GM18858 (cell line): ENCODE measurements at regions not wholly inside any gene's neighbourhood (a gene's known extent, or its start where the extent isn't known, plus 50 kb on each side); places are given as distances from the start of the nearest gene placed in this dataset.
"Not testable (repeated sequence)": the region's sequence is repeated elsewhere in the genome, so short reads cannot be mapped to it uniquely, and the experiment has no call there.

Experiments
- ATAC-seq: cut with Tn5 transposase; IDR thresholded peaks from one replicate; pipeline ENCODE4 v1.9.1; 2021; ENCODE audit not compliant: unreplicated experiment

GRCh38 chr3:40878464-40878905, 320.8 kb upstream of the CTNNB1 start:
- ATAC-seq, result no peak

- no peak for ATAC-seq
These were observed 313.9 kb upstream of the CTNNB1 start for GRCh38 chr3:40885430-40885829.

GRCh38 chr3:40886660-40887425, 312.5 kb upstream of the CTNNB1 start:
- ATAC-seq, result no peak

- no peak for ATAC-seq
These were observed 308.1 kb upstream of the CTNNB1 start for GRCh38 chr3:40891186-40891585.

- no peak for ATAC-seq
These were observed 304.2 kb upstream of the CTNNB1 start for GRCh38 chr3:40895109-40895508.

- ATAC-seq, result no peak
These were observed 300.0 kb upstream of the CTNNB1 start for GRCh38 chr3:40899286-40899712.

- ATAC-seq, result no peak
These were observed 298.0 kb upstream of the CTNNB1 start for GRCh38 chr3:40901298-40901697.

- ATAC-seq, result no peak
These were observed 297.5 kb upstream of the CTNNB1 start for GRCh38 chr3:40901796-40902195.

GRCh38 chr3:40907907-40908465, 291.3 kb upstream of the CTNNB1 start:
- not testable (repeated sequence) for ATAC-seq

- no peak for ATAC-seq
These were observed 290.7 kb upstream of the CTNNB1 start for GRCh38 chr3:40908612-40909011.

GRCh38 chr3:40911264-40911663, 288.0 kb upstream of the CTNNB1 start:
- no peak for ATAC-seq

- no peak for ATAC-seq
These were observed 287.4 kb upstream of the CTNNB1 start for GRCh38 chr3:40911928-40912327.

- ATAC-seq, result no peak
These were observed 286.8 kb upstream of the CTNNB1 start for GRCh38 chr3:40912461-40912860.

- ATAC-seq, result no peak
These were observed 286.1 kb upstream of the CTNNB1 start for GRCh38 chr3:40913192-40913591.

GRCh38 chr3:40913641-40914040, 285.7 kb upstream of the CTNNB1 start:
- ATAC-seq, result no peak

- ATAC-seq, result no peak
These were observed 284.8 kb upstream of the CTNNB1 start for GRCh38 chr3:40914475-40914874.

GRCh38 chr3:40915346-40915865, 283.9 kb upstream of the CTNNB1 start:
- no peak for ATAC-seq

GRCh38 chr3:40920041-40920440, 279.3 kb upstream of the CTNNB1 start:
- no peak for ATAC-seq

- no peak for ATAC-seq
These were observed 278.1 kb upstream of the CTNNB1 start for GRCh38 chr3:40921251-40921650.

- no peak for ATAC-seq
These were observed 276.2 kb upstream of the CTNNB1 start for GRCh38 chr3:40923143-40923542.

- no peak for ATAC-seq
These were observed 275.7 kb upstream of the CTNNB1 start for GRCh38 chr3:40923651-40924050.

- no peak for ATAC-seq
These were observed 274.7 kb upstream of the CTNNB1 start for GRCh38 chr3:40924559-40925141.
